ENCODE measurements at regions not wholly inside any gene's neighbourhood (a gene's known extent, or its start where the extent isn't known, plus 50 kb on each side); places are given as distances from the start of the nearest gene placed in this dataset.

GRCh38 chr10:128336401-128336800 is 210.2 kb upstream of the MKI67 start:
- TF ChIP-seq, protein P1, sequence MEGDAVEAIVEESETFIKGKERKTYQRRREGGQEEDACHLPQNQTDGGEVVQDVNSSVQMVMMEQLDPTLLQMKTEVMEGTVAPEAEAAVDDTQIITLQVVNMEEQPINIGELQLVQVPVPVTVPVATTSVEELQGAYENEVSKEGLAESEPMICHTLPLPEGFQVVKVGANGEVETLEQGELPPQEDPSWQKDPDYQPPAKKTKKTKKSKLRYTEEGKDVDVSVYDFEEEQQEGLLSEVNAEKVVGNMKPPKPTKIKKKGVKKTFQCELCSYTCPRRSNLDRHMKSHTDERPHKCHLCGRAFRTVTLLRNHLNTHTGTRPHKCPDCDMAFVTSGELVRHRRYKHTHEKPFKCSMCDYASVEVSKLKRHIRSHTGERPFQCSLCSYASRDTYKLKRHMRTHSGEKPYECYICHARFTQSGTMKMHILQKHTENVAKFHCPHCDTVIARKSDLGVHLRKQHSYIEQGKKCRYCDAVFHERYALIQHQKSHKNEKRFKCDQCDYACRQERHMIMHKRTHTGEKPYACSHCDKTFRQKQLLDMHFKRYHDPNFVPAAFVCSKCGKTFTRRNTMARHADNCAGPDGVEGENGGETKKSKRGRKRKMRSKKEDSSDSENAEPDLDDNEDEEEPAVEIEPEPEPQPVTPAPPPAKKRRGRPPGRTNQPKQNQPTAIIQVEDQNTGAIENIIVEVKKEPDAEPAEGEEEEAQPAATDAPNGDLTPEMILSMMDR (IDR thresholded peaks at IDR 0.05): no peak
- TF ChIP-seq POLR2A (IDR thresholded peaks at IDR 0.05): no peak
